ENCODE measurements at regions not wholly inside any gene's neighbourhood (a gene's known extent, or its start where the extent isn't known, plus 50 kb on each side); places are given as distances from the start of the nearest gene placed in this dataset.

- H2AFZ ChIP-seq (ENCODE audit: low read depth, low read length), result no peak overlapping the region
- peaks cover 2% of the 10 kb centered on the region for H3K27me3 Mint-ChIP-seq (ENCODE audit: low read depth, unreplicated experiment)
- no peak for DNase-seq (ENCODE audit: low read depth)
- no peak overlapping the region for H3K4me2 ChIP-seq (ENCODE audit: low read length)
- H3K36me3 ChIP-seq (ENCODE audit: insufficient read depth, low read length), result no peaks in the 10 kb centered on the region
- no peak overlapping the region for H3K9ac ChIP-seq (ENCODE audit: low read length)
- H3K27ac ChIP-seq (ENCODE audit: low read depth, low read length), result no peak overlapping the region
- H3K9me3 ChIP-seq (ENCODE audit: insufficient read depth, low read depth, low read length), result peaks cover 7% of the 10 kb centered on the region
- H3K4me1 Mint-ChIP-seq (ENCODE audit: low read depth, unreplicated experiment), result no peaks in the 10 kb centered on the region
- no peaks in the 10 kb centered on the region for H3K36me3 Mint-ChIP-seq (ENCODE audit: low read depth, unreplicated experiment)
- H3K4me3 ChIP-seq (ENCODE audit: insufficient read depth, low read depth, low read length), result no peak overlapping the region
- H3K27ac Mint-ChIP-seq (ENCODE audit: unreplicated experiment), result no peak overlapping the region
- no peaks in the 10 kb centered on the region for H3K4me1 ChIP-seq (ENCODE audit: insufficient read depth, low read length)
- TF ChIP-seq EZH2 (IDR thresholded peaks at IDR 0.05; ENCODE audit: insufficient read depth, low read length) (no peak), CTCF (IDR thresholded peaks at IDR 0.05; ENCODE audit: insufficient read depth, low read depth, low read length) (no peak)
- no peak overlapping the region for H3K4me3 Mint-ChIP-seq (ENCODE audit: unreplicated experiment)
- H3K79me2 ChIP-seq (ENCODE audit: insufficient read depth, low read length), result no peaks in the 10 kb centered on the region
- H4K20me1 ChIP-seq (ENCODE audit: insufficient read depth, low read length), result no peaks in the 10 kb centered on the region
- H3K9me3 Mint-ChIP-seq (ENCODE audit: unreplicated experiment), result no peaks in the 10 kb centered on the region
- H3K27me3 ChIP-seq (ENCODE audit: insufficient read depth, low read length), result no peaks in the 10 kb centered on the region
- FAIRE-seq, result no peak
Measured at GRCh38 chr13:33752597-33752996, 65.4 kb upstream of the RFC3 start.

- Mint-ChIP-seq H3K36me3 (ENCODE audit: low read depth, unreplicated experiment) (no peaks in the 10 kb centered on the region), H3K9me3 (ENCODE audit: unreplicated experiment) (no peaks in the 10 kb centered on the region), H3K4me1 (ENCODE audit: low read depth, unreplicated experiment) (no peaks in the 10 kb centered on the region), H3K27ac (ENCODE audit: unreplicated experiment) (no peak overlapping the region), H3K4me3 (ENCODE audit: unreplicated experiment) (no peak overlapping the region), H3K27me3 (ENCODE audit: low read depth, unreplicated experiment) (peaks cover 2% of the 10 kb centered on the region)
- DNase-seq (ENCODE audit: low read depth) (no peak), FAIRE-seq (no peak)
- Histone ChIP-seq H3K9ac (ENCODE audit: low read length) (no peak overlapping the region), H3K9me3 (ENCODE audit: insufficient read depth, low read depth, low read length) (no peaks in the 10 kb centered on the region), H4K20me1 (ENCODE audit: insufficient read depth, low read length) (no peaks in the 10 kb centered on the region), H3K79me2 (ENCODE audit: insufficient read depth, low read length) (no peaks in the 10 kb centered on the region), H3K4me3 (ENCODE audit: insufficient read depth, low read depth, low read length) (no peak overlapping the region), H3K27ac (ENCODE audit: low read depth, low read length) (no peak overlapping the region), H3K27me3 (ENCODE audit: insufficient read depth, low read length) (no peaks in the 10 kb centered on the region), H3K36me3 (ENCODE audit: insufficient read depth, low read length) (no peaks in the 10 kb centered on the region), H3K4me2 (ENCODE audit: low read length) (no peak overlapping the region), H3K4me1 (ENCODE audit: insufficient read depth, low read length) (no peaks in the 10 kb centered on the region), H2AFZ (ENCODE audit: low read depth, low read length) (no peak overlapping the region)
- TF ChIP-seq EZH2 (IDR thresholded peaks at IDR 0.05; ENCODE audit: insufficient read depth, low read length) (no peak), CTCF (IDR thresholded peaks at IDR 0.05; ENCODE audit: insufficient read depth, low read depth, low read length) (no peak)
Measured at GRCh38 chr13:33756929-33757328, 61.0 kb upstream of the RFC3 start.

GRCh38 chr13:33757713-33758112 lies 60.2 kb upstream of the RFC3 start:
- Histone ChIP-seq H3K79me2 (ENCODE audit: insufficient read depth, low read length) (no peaks in the 10 kb centered on the region), H3K9ac (ENCODE audit: low read length) (no peak overlapping the region), H3K27me3 (ENCODE audit: insufficient read depth, low read length) (no peaks in the 10 kb centered on the region), H3K4me2 (ENCODE audit: low read length) (no peak overlapping the region), H3K9me3 (ENCODE audit: insufficient read depth, low read depth, low read length) (no peaks in the 10 kb centered on the region), H3K4me3 (ENCODE audit: insufficient read depth, low read depth, low read length) (no peak overlapping the region), H3K27ac (ENCODE audit: low read depth, low read length) (no peak overlapping the region), H4K20me1 (ENCODE audit: insufficient read depth, low read length) (no peaks in the 10 kb centered on the region), H2AFZ (ENCODE audit: low read depth, low read length) (no peak overlapping the region), H3K36me3 (ENCODE audit: insufficient read depth, low read length) (no peaks in the 10 kb centered on the region), H3K4me1 (ENCODE audit: insufficient read depth, low read length) (no peaks in the 10 kb centered on the region)
- Mint-ChIP-seq H3K27me3 (ENCODE audit: low read depth, unreplicated experiment) (peaks cover 2% of the 10 kb centered on the region), H3K4me3 (ENCODE audit: unreplicated experiment) (no peak overlapping the region), H3K27ac (ENCODE audit: unreplicated experiment) (no peak overlapping the region), H3K36me3 (ENCODE audit: low read depth, unreplicated experiment) (no peaks in the 10 kb centered on the region), H3K9me3 (ENCODE audit: unreplicated experiment) (no peaks in the 10 kb centered on the region), H3K4me1 (ENCODE audit: low read depth, unreplicated experiment) (no peaks in the 10 kb centered on the region)
- TF ChIP-seq CTCF (IDR thresholded peaks at IDR 0.05; ENCODE audit: insufficient read depth, low read depth, low read length) (no peak), EZH2 (IDR thresholded peaks at IDR 0.05; ENCODE audit: insufficient read depth, low read length) (no peak)
- FAIRE-seq, result no peak
- DNase-seq (ENCODE audit: low read depth), result no peak
